ENCODE measurements at regions not wholly inside any gene's neighbourhood (a gene's known extent, or its start where the extent isn't known, plus 50 kb on each side); places are given as distances from the start of the nearest gene placed in this dataset.

GRCh38 chr4:156487107-156487506 lies 484.5 kb downstream of the PDGFC start:
- H3K9me3 Mint-ChIP-seq (ENCODE audit: low read depth): peaks cover 11% of the 10 kb centered on the region
- no peak overlapping the region for H3K27ac Mint-ChIP-seq (ENCODE audit: unreplicated experiment)
- no peaks in the 10 kb centered on the region for H3K4me1 Mint-ChIP-seq (ENCODE audit: low read depth)
- no peak for DNase-seq (ENCODE audit: low spot score)
- no peaks in the 10 kb centered on the region for H3K27me3 Mint-ChIP-seq (ENCODE audit: low read depth)
- H3K36me3 Mint-ChIP-seq (ENCODE audit: low read depth): no peaks in the 10 kb centered on the region
- H3K4me3 Mint-ChIP-seq (ENCODE audit: unreplicated experiment): no peak overlapping the region
- TF ChIP-seq, protein P1, sequence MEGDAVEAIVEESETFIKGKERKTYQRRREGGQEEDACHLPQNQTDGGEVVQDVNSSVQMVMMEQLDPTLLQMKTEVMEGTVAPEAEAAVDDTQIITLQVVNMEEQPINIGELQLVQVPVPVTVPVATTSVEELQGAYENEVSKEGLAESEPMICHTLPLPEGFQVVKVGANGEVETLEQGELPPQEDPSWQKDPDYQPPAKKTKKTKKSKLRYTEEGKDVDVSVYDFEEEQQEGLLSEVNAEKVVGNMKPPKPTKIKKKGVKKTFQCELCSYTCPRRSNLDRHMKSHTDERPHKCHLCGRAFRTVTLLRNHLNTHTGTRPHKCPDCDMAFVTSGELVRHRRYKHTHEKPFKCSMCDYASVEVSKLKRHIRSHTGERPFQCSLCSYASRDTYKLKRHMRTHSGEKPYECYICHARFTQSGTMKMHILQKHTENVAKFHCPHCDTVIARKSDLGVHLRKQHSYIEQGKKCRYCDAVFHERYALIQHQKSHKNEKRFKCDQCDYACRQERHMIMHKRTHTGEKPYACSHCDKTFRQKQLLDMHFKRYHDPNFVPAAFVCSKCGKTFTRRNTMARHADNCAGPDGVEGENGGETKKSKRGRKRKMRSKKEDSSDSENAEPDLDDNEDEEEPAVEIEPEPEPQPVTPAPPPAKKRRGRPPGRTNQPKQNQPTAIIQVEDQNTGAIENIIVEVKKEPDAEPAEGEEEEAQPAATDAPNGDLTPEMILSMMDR (IDR thresholded peaks at IDR 0.05): no peak

DNA sequence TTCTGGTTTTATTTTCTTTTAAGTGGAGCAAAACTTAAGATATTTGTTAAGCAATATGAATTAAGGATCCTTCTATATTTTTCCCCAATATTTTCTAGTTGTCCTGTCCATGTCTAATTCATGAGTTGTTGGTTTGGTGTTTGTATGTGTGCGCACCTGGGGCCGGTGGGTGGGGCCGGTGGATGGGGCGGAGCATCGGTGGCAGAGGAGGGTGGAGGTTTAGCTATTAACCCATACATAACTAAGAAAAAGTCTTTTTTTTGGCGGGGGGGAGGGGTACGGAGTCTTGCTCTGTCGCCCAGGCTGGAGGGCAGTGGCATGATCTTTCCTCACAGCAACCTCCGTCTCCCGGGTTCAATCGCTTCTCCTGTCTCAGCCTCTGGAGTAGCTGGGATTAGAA lies 489.8 kb downstream of the PDGFC start:
- Mint-ChIP-seq H3K27me3 (ENCODE audit: low read depth) (no peaks in the 10 kb centered on the region), H3K27ac (ENCODE audit: unreplicated experiment) (no peak overlapping the region), H3K36me3 (ENCODE audit: low read depth) (no peaks in the 10 kb centered on the region), H3K4me3 (ENCODE audit: unreplicated experiment) (no peak overlapping the region), H3K4me1 (ENCODE audit: low read depth) (peaks cover 22% of the 10 kb centered on the region), H3K9me3 (ENCODE audit: low read depth) (peaks cover 5% of the 10 kb centered on the region)
- DNase-seq (ENCODE audit: low spot score): no peak
- TF ChIP-seq, protein P1 (IDR thresholded peaks at IDR 0.05): no peak

DNA sequence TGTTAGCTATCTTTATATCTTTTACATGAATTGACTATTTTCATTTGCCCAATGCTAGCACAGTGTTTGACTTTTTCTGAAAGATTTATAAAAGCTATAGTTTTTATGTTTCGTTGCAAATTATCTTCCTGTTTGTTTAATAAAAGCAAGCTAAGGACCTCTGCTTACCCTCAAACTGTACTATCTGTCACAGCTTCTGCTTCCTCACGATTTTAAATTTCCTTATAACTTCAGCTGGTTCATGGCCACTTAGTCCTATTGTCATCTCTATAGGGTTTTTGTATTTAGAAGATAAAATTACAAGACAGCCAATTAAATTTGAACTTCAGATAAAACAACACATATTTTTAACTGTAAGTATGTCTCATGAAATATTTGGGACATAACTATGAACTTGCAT lies 494.0 kb downstream of the PDGFC start:
- TF ChIP-seq, protein P1 (IDR thresholded peaks at IDR 0.05): no peak
- H3K27ac Mint-ChIP-seq (ENCODE audit: unreplicated experiment): no peak overlapping the region
- H3K36me3 Mint-ChIP-seq (ENCODE audit: low read depth): peaks cover 1% of the 10 kb centered on the region
- H3K27me3 Mint-ChIP-seq (ENCODE audit: low read depth): no peaks in the 10 kb centered on the region
- peaks cover 51% of the 10 kb centered on the region for H3K4me1 Mint-ChIP-seq (ENCODE audit: low read depth)
- no peak for DNase-seq (ENCODE audit: low spot score)
- peaks cover 6% of the 10 kb centered on the region for H3K9me3 Mint-ChIP-seq (ENCODE audit: low read depth)
- H3K4me3 Mint-ChIP-seq (ENCODE audit: unreplicated experiment): no peak overlapping the region

GRCh38 chr4:156476359-156476758 lies 495.2 kb downstream of the PDGFC start:
- H3K4me1 Mint-ChIP-seq (ENCODE audit: low read depth): peaks cover 46% of the 10 kb centered on the region
- H3K36me3 Mint-ChIP-seq (ENCODE audit: low read depth): peaks cover 1% of the 10 kb centered on the region
- no peaks in the 10 kb centered on the region for H3K27me3 Mint-ChIP-seq (ENCODE audit: low read depth)
- peak overlapping the region; percentile 85 for H3K27ac Mint-ChIP-seq (ENCODE audit: unreplicated experiment)
- no peak for DNase-seq (ENCODE audit: low spot score)
- H3K4me3 Mint-ChIP-seq (ENCODE audit: unreplicated experiment): no peak overlapping the region
- TF ChIP-seq, protein P1 (IDR thresholded peaks at IDR 0.05): no peak
- H3K9me3 Mint-ChIP-seq (ENCODE audit: low read depth): peaks cover 6% of the 10 kb centered on the region

DNA sequence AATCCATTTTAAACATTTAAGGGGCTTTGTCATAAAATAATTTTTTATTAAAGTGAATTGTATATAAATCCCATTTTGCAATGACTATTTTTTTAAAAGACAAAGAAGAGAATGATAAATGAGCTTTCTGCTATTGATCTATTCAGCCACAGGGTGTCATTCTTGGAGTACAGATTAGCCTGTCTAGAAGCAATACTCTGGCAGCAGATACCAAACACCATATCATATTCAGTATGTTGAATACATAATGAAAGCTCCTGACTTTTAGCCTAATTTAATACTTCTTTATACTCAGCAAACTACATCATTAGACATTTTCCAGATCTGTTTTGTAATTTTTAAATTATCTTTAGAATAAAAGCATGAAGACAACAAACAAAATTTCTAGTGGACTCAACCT lies 496.3 kb downstream of the PDGFC start:
- TF ChIP-seq, protein P1 (IDR thresholded peaks at IDR 0.05): peak; percentile 93
- peaks cover 6% of the 10 kb centered on the region for H3K9me3 Mint-ChIP-seq (ENCODE audit: low read depth)
- H3K4me3 Mint-ChIP-seq (ENCODE audit: unreplicated experiment): no peak overlapping the region
- H3K27me3 Mint-ChIP-seq (ENCODE audit: low read depth): no peaks in the 10 kb centered on the region
- peaks cover 1% of the 10 kb centered on the region for H3K36me3 Mint-ChIP-seq (ENCODE audit: low read depth)
- peaks cover 35% of the 10 kb centered on the region for H3K4me1 Mint-ChIP-seq (ENCODE audit: low read depth)
- peak overlapping the region; percentile 85 for H3K27ac Mint-ChIP-seq (ENCODE audit: unreplicated experiment)
- DNase-seq (ENCODE audit: low spot score): no peak
